ENCODE measurements at regions not wholly inside any gene's neighbourhood (a gene's known extent, or its start where the extent isn't known, plus 50 kb on each side); places are given as distances from the start of the nearest gene placed in this dataset.
"Not testable (repeated sequence)": the region's sequence is repeated elsewhere in the genome, so short reads cannot be mapped to it uniquely, and the experiment has no call there.

DNA sequence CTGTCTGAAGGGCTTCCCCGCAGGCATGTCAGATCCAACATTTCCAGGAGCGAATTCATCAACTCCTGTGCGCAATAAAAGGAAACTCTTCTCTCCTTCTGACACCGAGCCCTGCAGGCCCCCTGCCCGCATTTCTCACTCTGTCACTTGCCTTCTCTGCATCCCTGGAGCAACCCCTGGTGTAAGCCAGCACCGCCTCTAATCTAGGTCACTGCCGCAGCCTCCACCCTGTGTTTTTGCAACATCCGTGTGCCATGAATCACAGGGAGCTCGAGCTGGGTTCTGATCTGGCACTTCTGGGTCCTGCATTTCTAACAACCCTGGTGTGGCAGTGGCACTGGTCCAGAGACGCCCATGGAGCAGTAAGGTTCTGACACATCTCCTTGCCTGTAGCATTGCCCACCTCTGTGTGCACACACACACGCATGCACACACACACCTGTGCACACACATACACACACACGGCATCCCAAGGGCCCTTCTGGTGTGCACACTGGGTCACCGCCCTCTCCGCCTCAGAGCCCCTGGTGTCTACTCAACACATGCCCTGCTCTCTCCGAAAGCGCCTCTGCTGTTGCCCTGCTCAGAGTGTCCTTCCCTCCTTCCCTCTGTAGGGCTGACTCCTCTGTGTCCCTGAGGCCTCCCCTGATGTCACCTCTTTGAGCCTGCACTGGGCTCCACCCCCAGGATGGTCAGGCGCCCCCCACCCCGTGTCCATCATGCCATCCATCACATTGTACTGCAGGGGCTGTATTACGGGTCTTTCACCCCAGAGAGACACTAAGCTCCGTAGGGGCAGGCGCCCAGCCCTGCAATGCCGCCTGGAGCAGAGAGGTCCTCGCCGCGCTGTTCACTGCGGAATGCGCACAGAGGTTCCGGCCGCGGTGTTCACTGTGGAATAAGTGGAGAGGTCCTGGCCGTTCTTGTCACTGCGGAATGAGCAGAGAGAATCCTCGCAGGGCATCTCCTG lies 111.4 kb upstream of the SFSWAP start:
- H2AFZ ChIP-seq (ENCODE audit: insufficient read depth, low read length, poor library complexity), result no peak overlapping the region
- no peaks in the 10 kb centered on the region for H3K79me1 ChIP-seq (ENCODE audit: low read length)
- H3K27me3 ChIP-seq (ENCODE audit: insufficient read depth, low read length), result no peaks in the 10 kb centered on the region
- H4K12ac ChIP-seq (ENCODE audit: low read depth, low read length), result no peak overlapping the region
- no peak for DNase-seq
- H3K18ac ChIP-seq (ENCODE audit: low read length), result no peak overlapping the region
- no peak overlapping the region for H3K4ac ChIP-seq (ENCODE audit: low read depth, low read length)
- H3K9me3 ChIP-seq (ENCODE audit: insufficient read depth, low read depth, low read length), result no peaks in the 10 kb centered on the region
- H2BK5ac ChIP-seq (ENCODE audit: low read depth, low read length, poor library complexity), result no peak overlapping the region
- H4K8ac ChIP-seq (ENCODE audit: low read depth, low read length), result no peak overlapping the region
- H3K4me3 ChIP-seq (ENCODE audit: low read depth, low read length), result no peak overlapping the region
- no peak overlapping the region for H3K23ac ChIP-seq (ENCODE audit: low read length)
- H4K91ac ChIP-seq (ENCODE audit: low read depth, low read length), result no peak overlapping the region
- no CpG with 5 or more reads among the region's 33 CpGs for WGBS (ENCODE audit: extremely low coverage, insufficient coverage, insufficient read length)
- no peak overlapping the region for H2AK5ac ChIP-seq (ENCODE audit: low read length)
- H3K9ac ChIP-seq (ENCODE audit: low read length), result no peak overlapping the region
- H3K4me1 ChIP-seq (ENCODE audit: control insufficient read depth in 1 of 2, insufficient read depth in 2 of 2, low read length in 2 of 2), result no peaks in the 10 kb centered on the region
- no peak overlapping the region for H2BK12ac ChIP-seq (ENCODE audit: low read length)
- H3K27ac ChIP-seq (ENCODE audit: low read depth, low read length), result no peak overlapping the region
- H3K36me3 ChIP-seq (ENCODE audit: control insufficient read depth in 1 of 2, insufficient read depth in 2 of 2, low read length in 2 of 2), result no peaks in the 10 kb centered on the region
- no peak overlapping the region for H3K14ac ChIP-seq (ENCODE audit: low read length)
- H3K79me2 ChIP-seq (ENCODE audit: control insufficient read depth, insufficient read depth, low read length, poor library complexity), result no peaks in the 10 kb centered on the region
- no peak overlapping the region for H2BK120ac ChIP-seq (ENCODE audit: insufficient read depth, low read length, poor library complexity)
- no peak overlapping the region for H3K4me2 ChIP-seq (ENCODE audit: low read length)

DNA sequence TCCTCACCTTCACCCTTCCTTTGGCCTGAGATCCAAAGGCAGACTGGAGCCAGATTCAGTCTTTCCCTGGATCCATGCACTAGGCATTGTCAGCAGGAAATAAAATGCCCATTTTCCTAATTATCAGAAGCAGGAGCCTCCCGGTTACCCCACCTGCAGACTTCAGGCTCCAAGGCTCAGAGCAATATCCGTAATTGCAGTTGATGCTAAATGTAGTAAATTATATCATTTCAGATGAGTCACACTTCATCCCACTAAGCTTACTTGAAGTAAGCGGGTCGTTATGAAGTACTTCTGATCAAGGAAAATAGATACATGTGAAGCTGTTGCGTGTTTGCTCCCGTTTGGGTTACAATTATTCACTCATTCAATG lies 110.7 kb upstream of the SFSWAP start:
- no peak overlapping the region for H3K4ac ChIP-seq (ENCODE audit: low read depth, low read length)
- H2BK120ac ChIP-seq (ENCODE audit: insufficient read depth, low read length, poor library complexity), result no peak overlapping the region
- no peak overlapping the region for H3K18ac ChIP-seq (ENCODE audit: low read length)
- H4K12ac ChIP-seq (ENCODE audit: low read depth, low read length), result no peak overlapping the region
- no peak overlapping the region for H2BK12ac ChIP-seq (ENCODE audit: low read length)
- H3K4me3 ChIP-seq (ENCODE audit: low read depth, low read length), result no peak overlapping the region
- no peaks in the 10 kb centered on the region for H3K79me1 ChIP-seq (ENCODE audit: low read length)
- H3K9ac ChIP-seq (ENCODE audit: low read length), result no peak overlapping the region
- H3K27me3 ChIP-seq (ENCODE audit: insufficient read depth, low read length), result no peaks in the 10 kb centered on the region
- H3K14ac ChIP-seq (ENCODE audit: low read length), result no peak overlapping the region
- H3K4me1 ChIP-seq (ENCODE audit: control insufficient read depth in 1 of 2, insufficient read depth in 2 of 2, low read length in 2 of 2), result no peaks in the 10 kb centered on the region
- H4K8ac ChIP-seq (ENCODE audit: low read depth, low read length), result no peak overlapping the region
- no CpG with 5 or more reads among the region's 6 CpGs for WGBS (ENCODE audit: extremely low coverage, insufficient coverage, insufficient read length)
- no peak overlapping the region for H4K91ac ChIP-seq (ENCODE audit: low read depth, low read length)
- no peaks in the 10 kb centered on the region for H3K9me3 ChIP-seq (ENCODE audit: insufficient read depth, low read depth, low read length)
- no peak overlapping the region for H3K23ac ChIP-seq (ENCODE audit: low read length)
- no peak overlapping the region for H2BK5ac ChIP-seq (ENCODE audit: low read depth, low read length, poor library complexity)
- no peaks in the 10 kb centered on the region for H3K36me3 ChIP-seq (ENCODE audit: control insufficient read depth in 1 of 2, insufficient read depth in 2 of 2, low read length in 2 of 2)
- no peak overlapping the region for H3K27ac ChIP-seq (ENCODE audit: low read depth, low read length)
- no peak for DNase-seq
- no peak overlapping the region for H3K4me2 ChIP-seq (ENCODE audit: low read length)
- no peak overlapping the region for H2AFZ ChIP-seq (ENCODE audit: insufficient read depth, low read length, poor library complexity)
- no peak overlapping the region for H2AK5ac ChIP-seq (ENCODE audit: low read length)
- H3K79me2 ChIP-seq (ENCODE audit: control insufficient read depth, insufficient read depth, low read length, poor library complexity), result no peaks in the 10 kb centered on the region

DNA sequence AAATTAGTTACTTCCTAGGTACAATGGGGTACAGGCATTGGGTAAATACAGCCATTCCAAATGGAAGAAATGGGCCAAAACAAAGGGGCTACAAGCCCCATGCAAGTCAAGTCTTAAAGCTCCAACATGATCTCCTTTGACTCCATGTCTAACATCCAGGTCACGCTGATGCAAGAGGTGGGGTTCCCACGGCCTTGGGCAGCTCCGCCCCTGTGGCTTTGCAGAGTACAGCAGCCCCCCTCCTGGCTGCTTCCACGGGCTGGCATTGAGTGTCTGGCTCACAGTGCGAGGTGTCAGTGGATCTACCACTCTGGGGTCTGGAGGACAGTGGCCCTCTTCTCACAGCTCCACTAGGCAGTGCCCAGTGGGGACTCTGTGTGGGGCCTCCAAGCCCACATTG lies 109.4 kb upstream of the SFSWAP start:
- not testable (repeated sequence) for H3K9me3 ChIP-seq (ENCODE audit: insufficient read depth, low read depth, low read length); H3K4me3 ChIP-seq (ENCODE audit: low read depth, low read length); H3K79me2 ChIP-seq (ENCODE audit: control insufficient read depth, insufficient read depth, low read length, poor library complexity); H3K14ac ChIP-seq (ENCODE audit: low read length); H3K36me3 ChIP-seq (ENCODE audit: control insufficient read depth in 1 of 2, insufficient read depth in 2 of 2, low read length in 2 of 2); H3K27ac ChIP-seq (ENCODE audit: low read depth, low read length); H4K12ac ChIP-seq (ENCODE audit: low read depth, low read length); H2BK12ac ChIP-seq (ENCODE audit: low read length); H4K91ac ChIP-seq (ENCODE audit: low read depth, low read length); H3K27me3 ChIP-seq (ENCODE audit: insufficient read depth, low read length); H2BK5ac ChIP-seq (ENCODE audit: low read depth, low read length, poor library complexity); H3K4me2 ChIP-seq (ENCODE audit: low read length); H3K23ac ChIP-seq (ENCODE audit: low read length); H3K18ac ChIP-seq (ENCODE audit: low read length); H3K4ac ChIP-seq (ENCODE audit: low read depth, low read length); DNase-seq; H2BK120ac ChIP-seq (ENCODE audit: insufficient read depth, low read length, poor library complexity); H4K8ac ChIP-seq (ENCODE audit: low read depth, low read length); H2AFZ ChIP-seq (ENCODE audit: insufficient read depth, low read length, poor library complexity); H3K9ac ChIP-seq (ENCODE audit: low read length); H3K79me1 ChIP-seq (ENCODE audit: low read length); H3K4me1 ChIP-seq (ENCODE audit: control insufficient read depth in 1 of 2, insufficient read depth in 2 of 2, low read length in 2 of 2); H2AK5ac ChIP-seq (ENCODE audit: low read length)
- no CpG with 5 or more reads among the region's 5 CpGs for WGBS (ENCODE audit: extremely low coverage, insufficient coverage, insufficient read length)

DNA sequence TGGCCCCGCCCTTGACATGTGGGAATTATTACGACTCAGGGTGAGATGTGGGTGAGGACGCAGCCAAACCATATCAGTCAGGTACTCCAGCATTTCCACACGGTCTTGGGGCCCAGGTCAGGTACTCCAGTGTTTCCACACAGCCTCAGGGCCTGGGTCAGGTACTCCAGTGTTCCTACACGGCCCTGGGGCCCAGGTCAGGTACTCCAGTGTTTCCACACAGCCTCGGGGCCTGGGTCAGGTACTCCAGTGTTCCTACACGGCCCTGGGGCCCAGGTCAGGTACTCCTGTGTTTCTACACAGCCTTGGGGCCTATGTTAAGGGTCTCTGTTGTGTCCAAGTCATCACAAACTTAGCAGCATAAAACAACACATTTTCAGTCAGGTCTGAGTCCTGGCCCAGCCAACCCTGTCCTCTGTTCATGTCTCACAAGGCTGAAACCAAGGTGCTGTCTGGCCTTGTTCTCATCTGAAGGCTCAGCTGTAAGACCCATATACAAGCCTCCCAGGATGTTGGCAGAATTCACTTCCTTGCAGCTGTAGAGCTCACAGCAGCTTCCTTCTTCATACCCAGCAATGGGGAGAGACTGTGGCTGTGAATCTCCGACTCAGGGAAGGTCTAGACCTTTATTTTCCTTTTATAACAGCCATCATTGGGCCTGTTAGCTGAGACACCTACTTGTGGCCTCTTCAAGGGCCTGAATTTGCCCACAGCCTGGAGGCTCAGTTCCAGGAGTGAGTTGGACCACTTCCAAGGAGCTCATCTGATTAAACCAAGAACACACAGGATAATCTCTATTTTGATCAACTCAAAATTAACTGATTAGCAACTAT lies 107.6 kb upstream of the SFSWAP start:
- H3K79me1 ChIP-seq (ENCODE audit: low read length), result no peaks in the 10 kb centered on the region
- H3K4me2 ChIP-seq (ENCODE audit: low read length), result no peak overlapping the region
- H4K91ac ChIP-seq (ENCODE audit: low read depth, low read length), result no peak overlapping the region
- H3K27ac ChIP-seq (ENCODE audit: low read depth, low read length), result no peak overlapping the region
- no peak overlapping the region for H3K18ac ChIP-seq (ENCODE audit: low read length)
- H3K4me1 ChIP-seq (ENCODE audit: control insufficient read depth in 1 of 2, insufficient read depth in 2 of 2, low read length in 2 of 2), result no peaks in the 10 kb centered on the region
- H2BK5ac ChIP-seq (ENCODE audit: low read depth, low read length, poor library complexity), result no peak overlapping the region
- no peak overlapping the region for H3K23ac ChIP-seq (ENCODE audit: low read length)
- no peak overlapping the region for H3K14ac ChIP-seq (ENCODE audit: low read length)
- H4K8ac ChIP-seq (ENCODE audit: low read depth, low read length), result no peak overlapping the region
- H2BK120ac ChIP-seq (ENCODE audit: insufficient read depth, low read length, poor library complexity), result no peak overlapping the region
- no peaks in the 10 kb centered on the region for H3K79me2 ChIP-seq (ENCODE audit: control insufficient read depth, insufficient read depth, low read length, poor library complexity)
- no peak overlapping the region for H2BK12ac ChIP-seq (ENCODE audit: low read length)
- H2AK5ac ChIP-seq (ENCODE audit: low read length), result no peak overlapping the region
- H3K4me3 ChIP-seq (ENCODE audit: low read depth, low read length), result no peak overlapping the region
- DNase-seq, result no peak
- no peak overlapping the region for H3K4ac ChIP-seq (ENCODE audit: low read depth, low read length)
- H2AFZ ChIP-seq (ENCODE audit: insufficient read depth, low read length, poor library complexity), result no peak overlapping the region
- no peak overlapping the region for H3K9ac ChIP-seq (ENCODE audit: low read length)
- no peaks in the 10 kb centered on the region for H3K9me3 ChIP-seq (ENCODE audit: insufficient read depth, low read depth, low read length)
- no CpG with 5 or more reads among the region's 8 CpGs for WGBS (ENCODE audit: extremely low coverage, insufficient coverage, insufficient read length)
- no peaks in the 10 kb centered on the region for H3K27me3 ChIP-seq (ENCODE audit: insufficient read depth, low read length)
- no peaks in the 10 kb centered on the region for H3K36me3 ChIP-seq (ENCODE audit: control insufficient read depth in 1 of 2, insufficient read depth in 2 of 2, low read length in 2 of 2)
- H4K12ac ChIP-seq (ENCODE audit: low read depth, low read length), result no peak overlapping the region

Data from trophoblast cell (in vitro differentiated cells and primary cell).